GM21390 (cell line): ENCODE measurements at regions not wholly inside any gene's neighbourhood (a gene's known extent, or its start where the extent isn't known, plus 50 kb on each side); places are given as distances from the start of the nearest gene placed in this dataset.

Experiments used
- ATAC-seq: cut with Tn5 transposase; IDR thresholded peaks from one replicate; pipeline ENCODE4 v1.9.1; 2021; ENCODE audit not compliant: unreplicated experiment

- no peak for ATAC-seq
Measured at GRCh38 chr16:5582529-5582928, 484.9 kb upstream of the EEF2KMT start.

GRCh38 chr16:5581908-5582307, 484.3 kb upstream of the EEF2KMT start:
- ATAC-seq: no peak

DNA sequence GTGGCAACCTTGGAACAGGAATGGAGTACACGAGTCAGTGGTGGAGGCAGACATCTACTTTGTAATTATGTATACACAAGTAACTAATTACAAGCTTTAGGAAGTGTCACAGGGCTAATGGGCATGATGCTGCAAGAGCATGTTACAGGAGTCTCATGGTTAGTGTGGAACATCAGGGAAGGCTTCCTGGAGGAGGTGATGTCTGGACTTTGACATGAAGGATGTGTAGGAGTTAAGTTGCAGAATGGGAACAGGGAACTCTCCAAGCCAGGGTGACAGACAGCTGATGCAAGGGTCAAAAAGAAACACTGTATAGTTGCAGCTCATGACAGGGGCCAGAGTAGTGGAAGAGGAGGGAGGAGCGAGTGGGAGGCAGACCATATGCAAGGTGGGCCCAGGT, 483.8 kb upstream of the EEF2KMT start:
- no peak for ATAC-seq

- ATAC-seq: no peak
Measured at GRCh38 chr16:5580772-5581171, 483.2 kb upstream of the EEF2KMT start.

GRCh38 chr16:5580296-5580695, 482.7 kb upstream of the EEF2KMT start:
- ATAC-seq: no peak

DNA sequence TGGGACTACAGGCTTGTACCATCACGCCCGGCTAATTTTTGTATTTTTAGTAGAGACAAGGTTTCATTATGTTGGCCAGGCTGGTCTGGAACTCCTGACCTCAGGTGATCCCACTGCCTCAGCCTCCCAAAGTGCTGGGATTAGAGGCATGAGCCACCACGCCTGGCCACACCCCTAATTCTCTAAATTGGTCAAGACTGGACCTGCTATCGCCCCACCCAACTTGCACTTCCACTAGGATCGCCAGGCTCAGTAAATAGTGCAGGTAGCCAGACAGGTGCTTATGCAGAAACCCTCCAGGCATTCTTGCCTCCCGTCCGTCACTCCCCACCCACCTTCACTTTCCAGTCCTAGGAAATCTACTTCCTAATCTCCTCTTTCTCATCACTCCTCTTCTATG, 481.4 kb upstream of the EEF2KMT start:
- no peak for ATAC-seq

DNA sequence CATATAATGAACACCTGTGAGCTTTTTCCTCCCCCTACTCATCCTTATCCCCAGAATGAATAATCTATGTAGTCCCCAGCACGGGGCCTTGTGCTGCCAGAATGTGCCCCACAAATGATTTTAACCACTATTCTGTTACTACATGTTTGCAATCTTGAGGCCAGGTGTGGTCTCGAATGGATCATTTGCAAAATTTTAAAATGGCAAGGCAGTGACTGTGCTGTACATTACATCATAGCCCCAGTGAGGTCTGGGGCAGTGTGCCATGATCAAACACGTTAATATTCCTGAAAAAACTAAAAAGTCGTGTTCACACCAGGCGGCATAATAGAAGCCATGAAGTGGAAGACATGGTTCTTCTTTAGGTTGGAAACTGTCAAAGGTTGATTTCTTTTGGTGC, 479.9 kb upstream of the EEF2KMT start:
- no peak for ATAC-seq

- ATAC-seq: no peak
Measured at GRCh38 chr16:5575646-5576245, 478.2 kb upstream of the EEF2KMT start.

DNA sequence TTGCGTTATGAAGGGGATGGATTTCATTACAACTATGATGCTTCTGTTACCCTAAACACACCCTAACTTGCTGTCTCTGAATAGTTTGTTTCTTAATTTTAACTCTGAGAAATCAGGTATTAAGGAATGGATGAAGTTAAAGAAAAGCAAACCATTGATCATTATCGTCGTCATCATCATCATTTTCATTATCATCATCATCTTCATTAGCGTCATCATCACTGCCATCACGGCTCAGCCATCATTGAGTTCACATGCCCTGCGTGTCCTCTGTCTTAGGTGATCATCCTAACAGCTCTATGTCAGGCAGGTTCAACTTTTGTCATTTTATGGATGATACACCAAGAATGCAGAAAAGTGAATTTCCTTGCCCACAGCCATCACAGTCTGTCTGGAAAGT, 477.5 kb upstream of the EEF2KMT start:
- no peak for ATAC-seq

DNA sequence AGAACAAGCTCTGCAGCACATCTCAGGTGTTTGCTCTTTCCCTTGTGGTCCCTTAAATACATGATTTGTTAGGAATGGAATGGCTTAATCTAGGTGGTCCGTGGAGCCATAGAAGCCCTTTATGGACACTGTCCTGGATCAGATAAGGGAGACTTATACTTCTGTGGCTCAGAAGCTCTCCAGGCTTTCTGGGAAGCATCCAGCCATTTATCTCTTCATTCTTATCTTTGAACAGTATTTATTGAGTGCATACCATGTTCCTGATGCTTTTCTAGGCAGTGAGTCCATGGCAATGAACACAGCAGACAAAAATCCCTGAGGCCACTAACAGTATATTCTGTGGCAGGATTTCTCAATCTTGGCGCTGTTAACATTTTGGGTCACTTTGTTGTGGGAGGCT, 474.5 kb upstream of the EEF2KMT start:
- no peak for ATAC-seq

DNA sequence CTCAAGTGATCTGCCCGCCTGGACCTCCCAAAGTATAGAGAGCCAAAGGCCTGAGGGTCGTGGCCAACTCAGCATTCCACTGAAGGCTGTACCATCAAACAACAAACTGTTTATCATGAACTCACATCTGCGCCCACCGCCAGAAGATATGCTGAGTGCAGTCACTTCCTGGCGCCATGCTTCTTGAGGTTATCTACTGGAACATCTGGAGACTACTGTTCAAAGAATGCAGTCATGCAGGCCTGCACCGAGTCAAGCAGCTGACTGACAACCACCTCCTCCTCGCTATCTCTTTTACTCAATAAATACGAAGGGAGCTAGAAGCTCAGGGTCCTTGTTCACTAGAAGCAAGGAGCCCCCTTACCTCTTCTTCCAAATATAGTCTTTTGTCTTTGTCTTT, 473.9 kb upstream of the EEF2KMT start:
- ATAC-seq: no peak

DNA sequence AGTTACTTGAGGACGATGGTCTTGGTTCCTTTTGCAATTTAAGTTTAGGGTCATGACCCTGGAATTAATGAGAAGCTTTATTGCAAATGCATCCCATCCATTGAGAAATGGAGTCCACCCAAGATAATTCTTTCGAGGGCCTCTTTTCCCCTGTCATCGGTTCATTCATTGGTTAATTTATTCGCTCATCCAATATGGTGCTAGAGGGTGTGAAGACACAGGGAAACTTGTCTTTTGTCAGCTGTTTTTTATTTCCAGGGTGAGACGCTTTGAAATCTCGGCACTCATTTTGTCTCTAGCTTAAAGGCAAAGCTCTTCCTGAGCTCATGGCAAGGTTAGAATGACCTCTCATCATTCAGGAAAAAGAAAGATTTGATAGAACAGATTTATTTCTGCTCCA, 464.2 kb upstream of the EEF2KMT start:
- ATAC-seq: no peak

DNA sequence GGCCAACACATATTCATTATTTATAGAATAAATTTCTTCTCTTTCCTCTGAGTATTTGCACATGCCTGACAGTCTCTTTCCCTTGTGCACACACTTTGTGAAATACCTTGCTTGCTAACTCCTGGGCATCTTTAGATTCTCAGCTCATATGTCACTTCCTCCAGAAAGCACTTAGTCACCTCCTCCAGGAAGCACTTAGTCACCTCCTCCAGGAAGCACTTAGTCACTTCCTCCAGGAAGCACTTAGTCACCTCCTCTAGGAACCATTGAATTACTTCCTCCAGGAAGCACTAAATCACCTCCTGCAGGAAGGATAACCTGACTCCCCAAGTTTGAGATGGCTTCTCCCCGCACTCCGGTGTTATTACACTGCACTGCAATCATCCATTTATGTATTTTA, 462.5 kb upstream of the EEF2KMT start:
- no peak for ATAC-seq

DNA sequence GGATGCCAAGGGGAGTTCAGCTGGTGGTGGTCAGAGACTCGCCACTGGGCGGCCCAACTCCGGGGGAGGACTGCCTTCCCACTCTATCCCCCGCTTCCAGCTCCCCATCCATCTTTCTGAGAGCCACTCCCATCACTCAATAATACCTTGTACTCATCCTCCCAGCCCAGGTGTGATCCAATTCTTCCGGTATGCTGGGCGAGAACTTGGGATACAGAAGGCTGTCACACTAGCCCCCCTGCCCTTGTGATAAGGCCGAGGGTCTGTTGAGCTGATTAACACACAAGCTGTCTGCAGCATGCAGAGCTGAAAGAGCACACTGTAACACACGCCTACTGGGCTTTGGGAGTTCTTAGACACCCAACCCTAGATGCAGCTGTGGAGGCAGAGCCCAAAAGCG, 460.4 kb upstream of the EEF2KMT start:
- ATAC-seq: no peak

DNA sequence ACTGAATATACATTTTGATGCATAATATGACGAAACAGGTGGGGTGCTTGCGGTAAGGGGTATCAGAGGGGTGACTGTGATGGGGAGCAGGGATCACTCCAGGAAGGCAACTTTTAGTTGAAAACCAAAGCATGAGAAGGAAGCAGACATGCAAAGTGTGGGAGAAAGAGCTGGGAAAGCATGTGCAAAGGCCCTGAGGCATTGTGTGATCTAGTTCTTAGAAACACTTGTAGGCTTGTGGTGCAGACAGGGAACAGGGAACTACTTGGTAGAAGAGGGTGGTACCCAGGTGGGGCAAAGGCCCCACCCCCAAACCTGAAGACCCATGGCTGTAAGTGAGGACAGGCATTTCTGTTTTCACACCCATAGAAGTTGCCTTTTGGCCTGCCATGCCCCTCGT, 459.9 kb upstream of the EEF2KMT start:
- no peak for ATAC-seq

DNA sequence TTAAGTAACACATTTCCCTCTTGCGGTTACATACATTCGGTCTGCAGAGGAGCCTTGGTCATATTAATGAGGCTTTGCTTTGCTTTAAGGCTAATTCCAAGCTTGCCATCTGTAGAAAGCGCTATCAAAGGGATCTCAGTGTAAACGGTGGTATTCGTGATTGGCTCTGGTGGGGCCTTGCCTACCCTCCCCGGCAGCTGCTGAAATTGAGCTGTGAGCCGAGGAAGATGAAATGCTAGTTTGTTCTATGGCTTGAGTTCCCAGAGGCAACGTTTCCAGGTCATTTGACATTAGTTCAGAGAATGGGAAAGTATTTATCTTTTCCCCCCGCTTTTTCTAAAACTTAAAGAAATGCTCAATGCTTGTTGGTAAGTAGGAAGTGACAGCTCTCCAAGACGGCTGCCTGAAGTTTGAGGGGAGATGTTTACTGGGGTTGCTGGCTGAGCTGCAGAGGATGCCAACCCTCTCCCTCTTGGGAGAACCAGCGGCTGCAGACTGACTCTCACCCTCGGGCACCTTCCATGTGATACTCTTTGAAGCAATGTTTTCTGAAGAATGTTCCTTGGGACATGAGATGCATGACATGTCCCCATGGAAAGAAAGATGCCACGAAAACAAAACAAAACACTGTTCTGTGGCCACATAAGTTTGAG, 458.7 kb upstream of the EEF2KMT start:
- ATAC-seq: no peak

DNA sequence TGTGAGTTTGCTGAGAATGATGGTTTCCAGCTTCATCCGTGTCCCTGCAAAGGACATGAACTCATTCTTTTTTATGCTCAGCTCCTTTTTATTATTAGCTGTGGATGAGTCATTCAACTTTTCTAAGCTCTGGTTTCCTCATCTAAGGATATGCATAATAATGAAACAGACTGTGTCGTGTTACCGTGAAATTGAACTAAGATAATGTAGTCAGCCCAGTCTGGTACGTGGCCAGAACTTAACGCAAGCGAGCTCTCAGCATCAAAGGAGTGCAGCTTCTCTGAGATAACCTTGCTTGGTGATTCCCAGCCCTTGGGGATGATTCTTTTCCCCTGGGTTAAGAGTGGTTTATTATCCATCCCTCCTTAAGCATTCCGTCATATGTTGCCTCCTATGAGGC, 454.3 kb upstream of the EEF2KMT start:
- no peak for ATAC-seq

- no peak for ATAC-seq
Measured at GRCh38 chr16:5549802-5550201, 452.2 kb upstream of the EEF2KMT start.

DNA sequence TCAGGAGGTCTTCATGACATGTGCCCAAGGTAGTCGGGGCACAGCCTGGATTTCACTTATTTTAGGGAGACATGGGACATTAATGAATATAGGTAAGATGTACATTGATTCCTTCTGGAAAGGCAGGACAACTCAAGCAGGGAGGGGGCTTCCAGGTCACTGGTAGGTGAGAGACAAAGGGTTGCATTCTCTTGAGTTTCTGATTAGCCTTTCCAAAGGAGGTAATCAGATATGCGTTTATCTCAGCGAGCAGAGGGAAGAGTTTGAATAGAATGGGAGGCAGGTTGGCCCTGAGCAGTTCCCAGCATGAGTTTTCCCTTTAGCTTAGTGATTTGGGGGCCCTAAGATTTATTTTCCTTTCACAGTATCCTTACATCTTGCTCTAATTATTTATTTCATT, 443.8 kb upstream of the EEF2KMT start:
- ATAC-seq: no peak

GRCh38 chr16:5537347-5537746, 439.8 kb upstream of the EEF2KMT start:
- no peak for ATAC-seq

DNA sequence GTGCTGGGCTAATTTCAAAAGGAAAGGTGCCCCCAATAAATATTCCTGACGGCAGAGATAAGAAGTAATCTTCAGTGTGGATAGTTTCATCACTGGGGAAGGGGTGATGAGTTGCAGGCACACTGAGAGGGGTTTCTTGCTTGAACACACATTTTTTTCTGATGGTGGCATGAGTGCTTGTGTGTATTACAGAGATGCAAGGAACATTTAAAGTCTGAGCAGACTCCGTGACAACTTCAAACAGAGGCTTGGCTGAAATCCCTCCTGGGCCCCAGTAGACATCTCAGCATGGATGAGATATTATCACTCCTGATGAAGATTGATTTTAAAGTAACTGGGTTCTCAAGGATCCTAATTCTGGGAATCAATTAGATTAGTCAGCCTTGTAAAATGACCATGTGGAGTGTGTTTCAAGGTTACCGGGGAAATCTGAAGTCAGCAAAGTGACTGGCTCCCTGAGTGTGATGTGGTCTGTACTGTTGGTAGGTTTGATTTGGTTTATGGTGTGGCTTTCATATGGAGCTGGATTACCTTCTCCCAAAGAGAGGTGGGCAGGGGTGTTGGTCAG, 435.8 kb upstream of the EEF2KMT start:
- no peak for ATAC-seq

DNA sequence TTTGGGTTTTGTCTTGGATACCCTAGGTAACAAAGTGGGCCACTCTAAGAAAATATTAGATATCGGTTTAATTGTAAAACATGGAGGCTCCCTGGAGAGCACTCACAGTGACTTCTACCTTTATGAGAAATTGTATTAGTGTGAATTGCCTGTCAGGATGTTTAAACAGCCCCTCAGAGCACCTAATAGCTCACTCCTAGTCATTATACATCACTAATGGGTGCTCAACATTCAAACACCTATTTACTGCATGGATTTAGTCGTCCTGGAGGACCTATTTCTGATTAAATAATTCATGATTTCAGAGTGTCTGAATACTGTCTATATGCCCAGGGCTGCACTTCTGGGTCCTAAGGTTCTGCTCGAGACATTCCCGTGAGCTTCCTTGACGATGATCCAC, 430.2 kb upstream of the EEF2KMT start:
- no peak for ATAC-seq

DNA sequence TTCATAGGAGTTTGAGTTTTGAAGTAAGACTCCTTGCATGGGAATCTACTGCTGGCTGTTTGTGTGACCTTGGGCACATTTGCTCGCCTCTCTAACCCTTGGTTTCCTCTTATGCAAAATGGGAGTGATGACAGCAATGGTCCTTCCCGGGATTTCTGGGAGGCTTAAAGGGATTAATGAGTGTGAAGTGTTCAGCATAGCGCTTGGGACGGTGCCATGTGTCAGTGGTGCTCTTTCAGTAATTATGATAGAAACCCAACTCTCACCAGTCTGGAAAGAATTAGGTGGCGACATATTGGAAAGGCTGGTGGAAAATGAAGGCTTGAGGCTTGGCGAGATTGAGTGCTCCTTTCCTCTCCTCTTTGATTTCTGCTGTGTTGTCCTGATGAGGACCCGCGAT, 429.2 kb upstream of the EEF2KMT start:
- ATAC-seq: no peak
